Mesothelial cell of epicardium (in vitro differentiated cells): ENCODE measurements at regions not wholly inside any gene's neighbourhood (a gene's known extent, or its start where the extent isn't known, plus 50 kb on each side); places are given as distances from the start of the nearest gene placed in this dataset.

ENCODE experiments used
- DNase-seq, 2 experiments: peaks; one replicate each; pipeline ENCODE4 v3.0.0; 2021; ENCODE audit warnings: low spot score in 2 of 2; ENCODE audit not compliant: unreplicated experiment in 2 of 2
- H3K27ac Mint-ChIP-seq: 2 replicates; pipeline ENCODE4 v1.8.0; 2021; ENCODE audit warnings: mixed read lengths
- H3K27me3 Mint-ChIP-seq: 2 replicates; pipeline ENCODE4 v1.8.0; 2021; ENCODE audit warnings: low read depth, mixed read lengths
- H3K36me3 Mint-ChIP-seq: 2 replicates; pipeline ENCODE4 v1.8.0; 2021; ENCODE audit warnings: mixed read lengths
- H3K4me1 Mint-ChIP-seq: 2 replicates; pipeline ENCODE4 v1.8.0; 2021; ENCODE audit warnings: mixed read lengths
- H3K4me3 Mint-ChIP-seq: 2 replicates; pipeline ENCODE4 v1.8.0; 2021; ENCODE audit warnings: mild to moderate bottlenecking, moderate library complexity, mixed read lengths
- H3K9me3 Mint-ChIP-seq: 2 replicates; pipeline ENCODE4 v1.8.0; 2021; ENCODE audit warnings: mixed read lengths
- TF ChIP-seq, protein P1 (sequence below): fragments of 200-600 bp; sonication (generic); IDR thresholded peaks from one replicate; pipeline ENCODE4 v1.5.0; 2021; ENCODE audit warnings: antibody characterized with exemption; ENCODE audit not compliant: unreplicated experiment

DNA sequence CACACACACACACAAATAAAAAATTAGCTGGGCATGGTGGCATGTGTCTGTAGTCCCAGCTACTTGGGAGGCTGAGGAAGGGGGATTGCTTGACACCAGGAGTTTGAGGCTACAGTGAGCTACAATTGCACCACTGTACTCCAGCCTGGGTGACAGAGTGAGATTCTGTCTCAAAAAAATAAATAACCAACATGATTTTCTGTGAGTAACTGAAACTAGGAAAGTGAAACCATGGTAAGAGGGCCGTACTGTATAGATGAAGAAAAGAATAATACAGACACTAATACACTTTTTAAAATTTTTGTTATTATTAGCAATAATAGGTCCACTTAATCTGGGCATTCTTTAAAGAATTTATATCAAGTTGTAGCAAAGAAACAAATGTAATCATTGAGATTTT, 170.9 kb downstream of the HGF start:
- Mint-ChIP-seq H3K9me3 (peaks cover 12% of the 10 kb centered on the region), H3K27me3 (no peaks in the 10 kb centered on the region), H3K36me3 (peaks cover 2% of the 10 kb centered on the region), H3K4me3 (no peak overlapping the region), H3K4me1 (no peaks in the 10 kb centered on the region), H3K27ac (no peak overlapping the region)
- DNase-seq: no peak
- TF ChIP-seq, protein P1, sequence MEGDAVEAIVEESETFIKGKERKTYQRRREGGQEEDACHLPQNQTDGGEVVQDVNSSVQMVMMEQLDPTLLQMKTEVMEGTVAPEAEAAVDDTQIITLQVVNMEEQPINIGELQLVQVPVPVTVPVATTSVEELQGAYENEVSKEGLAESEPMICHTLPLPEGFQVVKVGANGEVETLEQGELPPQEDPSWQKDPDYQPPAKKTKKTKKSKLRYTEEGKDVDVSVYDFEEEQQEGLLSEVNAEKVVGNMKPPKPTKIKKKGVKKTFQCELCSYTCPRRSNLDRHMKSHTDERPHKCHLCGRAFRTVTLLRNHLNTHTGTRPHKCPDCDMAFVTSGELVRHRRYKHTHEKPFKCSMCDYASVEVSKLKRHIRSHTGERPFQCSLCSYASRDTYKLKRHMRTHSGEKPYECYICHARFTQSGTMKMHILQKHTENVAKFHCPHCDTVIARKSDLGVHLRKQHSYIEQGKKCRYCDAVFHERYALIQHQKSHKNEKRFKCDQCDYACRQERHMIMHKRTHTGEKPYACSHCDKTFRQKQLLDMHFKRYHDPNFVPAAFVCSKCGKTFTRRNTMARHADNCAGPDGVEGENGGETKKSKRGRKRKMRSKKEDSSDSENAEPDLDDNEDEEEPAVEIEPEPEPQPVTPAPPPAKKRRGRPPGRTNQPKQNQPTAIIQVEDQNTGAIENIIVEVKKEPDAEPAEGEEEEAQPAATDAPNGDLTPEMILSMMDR: no peak

DNA sequence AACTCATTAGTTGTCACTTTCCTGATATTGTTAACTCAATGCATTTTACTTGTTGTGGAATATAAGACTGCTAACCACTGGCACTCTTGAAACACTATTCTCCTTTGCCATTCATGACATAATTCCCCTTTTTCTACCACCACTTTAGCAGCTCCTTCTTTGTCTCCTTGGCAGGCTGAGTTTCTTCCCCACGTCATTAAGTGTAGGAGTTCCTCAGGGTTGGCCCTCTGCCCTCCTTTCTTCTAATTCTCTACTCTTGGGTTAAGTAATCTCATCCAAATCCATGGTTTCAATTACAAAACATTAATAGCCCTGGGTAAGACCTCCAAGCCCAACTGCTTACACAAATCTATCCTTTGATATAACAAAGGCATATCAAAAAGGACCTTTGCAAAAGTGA, 175.1 kb downstream of the HGF start:
- DNase-seq: no peak
- Mint-ChIP-seq H3K27me3 (no peaks in the 10 kb centered on the region), H3K9me3 (peaks cover 8% of the 10 kb centered on the region), H3K4me3 (no peak overlapping the region), H3K36me3 (no peaks in the 10 kb centered on the region), H3K4me1 (no peaks in the 10 kb centered on the region), H3K27ac (no peak overlapping the region)
- TF ChIP-seq, protein P1: no peak

DNA sequence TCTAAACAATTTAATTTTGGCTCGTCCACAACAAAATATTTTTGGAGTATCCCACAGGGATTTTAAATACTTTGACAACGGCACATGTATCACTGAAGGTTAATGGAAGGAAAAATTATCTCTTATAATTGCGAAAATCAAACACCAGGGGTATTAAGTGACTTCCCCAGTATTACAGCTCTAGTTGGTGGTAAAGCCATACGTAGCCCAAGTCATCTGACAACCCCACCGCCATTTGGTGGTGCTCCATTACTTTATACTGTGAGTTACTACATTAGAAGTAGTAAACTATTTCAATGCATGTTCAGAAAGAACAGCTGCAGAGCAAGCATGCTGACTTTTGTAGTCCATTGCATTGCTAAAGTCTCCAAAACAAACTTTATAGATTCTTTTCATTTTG, 179.7 kb downstream of the HGF start:
- no peak overlapping the region for H3K27ac Mint-ChIP-seq
- H3K9me3 Mint-ChIP-seq: peaks cover 8% of the 10 kb centered on the region
- TF ChIP-seq, protein P1: no peak
- no peak for DNase-seq
- no peaks in the 10 kb centered on the region for H3K4me1 Mint-ChIP-seq
- H3K4me3 Mint-ChIP-seq: no peak overlapping the region
- H3K27me3 Mint-ChIP-seq: no peaks in the 10 kb centered on the region
- no peaks in the 10 kb centered on the region for H3K36me3 Mint-ChIP-seq

DNA sequence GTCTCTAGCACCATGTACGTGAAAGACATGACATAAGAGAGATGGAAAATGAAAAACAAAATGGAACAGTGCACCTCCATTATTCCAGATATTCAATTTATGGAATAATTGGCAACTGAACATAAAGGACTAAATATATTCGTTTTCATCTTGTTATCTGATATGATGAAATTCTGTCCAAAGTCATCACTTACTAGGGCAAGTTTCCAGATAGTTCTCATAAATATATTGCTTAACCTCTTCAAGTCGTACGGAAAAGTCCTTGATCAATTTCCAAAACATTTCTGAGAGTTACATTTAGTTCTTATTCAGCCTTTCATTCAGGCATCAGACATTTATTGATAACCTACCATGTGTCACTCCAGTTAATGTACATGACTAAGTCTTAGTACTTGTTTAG, 185.2 kb downstream of the HGF start:
- H3K27ac Mint-ChIP-seq: no peak overlapping the region

DNA sequence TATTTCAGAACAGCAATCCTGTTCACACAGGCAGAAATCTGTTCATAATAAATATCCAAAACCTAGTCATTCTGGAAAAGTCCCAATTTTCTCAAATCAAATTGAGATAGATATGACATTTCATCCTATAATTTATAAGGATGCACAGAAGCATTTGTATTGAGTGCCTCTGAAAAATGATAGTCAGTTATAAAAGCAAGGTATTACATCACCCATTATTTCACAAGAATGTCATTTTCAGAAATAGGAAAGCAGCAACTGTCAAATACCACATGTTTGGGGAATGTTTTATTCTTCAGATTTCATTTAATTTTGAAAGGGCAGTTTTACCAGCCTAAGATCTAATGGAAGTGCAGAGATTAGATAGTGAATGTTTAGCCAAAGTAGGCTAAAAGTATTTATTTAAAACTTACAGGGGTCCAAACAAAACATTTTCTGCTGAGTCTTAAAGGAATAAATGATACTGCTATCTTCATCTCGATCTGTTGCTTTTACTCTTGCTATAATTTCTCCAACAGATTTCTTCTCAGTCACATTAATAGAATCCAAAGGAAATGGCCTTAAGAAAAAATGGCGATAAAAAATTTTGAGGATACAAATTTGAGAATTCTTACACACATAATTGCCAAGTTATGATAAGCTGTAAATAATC, 185.8 kb downstream of the HGF start:
- Mint-ChIP-seq H3K4me3 (no peak overlapping the region), H3K36me3 (no peaks in the 10 kb centered on the region), H3K27ac (no peak overlapping the region), H3K4me1 (no peaks in the 10 kb centered on the region), H3K27me3 (no peaks in the 10 kb centered on the region), H3K9me3 (peaks cover 8% of the 10 kb centered on the region)
- TF ChIP-seq, protein P1: no peak
- DNase-seq: no peak

More for the DNA sequence above, 185.2 kb downstream of the HGF start:
- Mint-ChIP-seq H3K9me3 (peaks cover 4% of the 10 kb centered on the region), H3K27me3 (no peaks in the 10 kb centered on the region), H3K4me1 (no peaks in the 10 kb centered on the region), H3K36me3 (no peaks in the 10 kb centered on the region), H3K4me3 (no peak overlapping the region)
- TF ChIP-seq, protein P1: no peak
- DNase-seq: no peak

DNA sequence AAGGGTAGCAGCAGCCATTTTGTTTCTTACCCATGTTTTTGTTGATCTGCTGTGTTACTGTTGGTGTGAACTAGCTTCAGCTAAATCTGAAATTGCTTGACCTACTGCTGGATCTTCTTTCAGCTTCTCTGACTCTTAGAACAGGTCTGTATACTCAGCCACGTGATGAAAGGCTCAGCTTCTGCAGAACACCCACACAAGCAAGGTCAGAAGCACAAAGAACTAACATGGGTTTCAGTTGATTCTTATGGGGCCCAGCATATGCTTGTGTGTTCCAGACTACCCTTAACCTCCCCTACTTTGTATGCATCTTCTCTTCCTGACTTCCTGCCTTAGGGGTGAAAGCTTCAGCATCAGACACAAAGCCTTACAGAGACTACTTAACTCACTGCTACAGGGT, 186.8 kb downstream of the HGF start:
- no peak for DNase-seq
- no peak overlapping the region for H3K4me3 Mint-ChIP-seq
- no peaks in the 10 kb centered on the region for H3K4me1 Mint-ChIP-seq
- TF ChIP-seq, protein P1: no peak
- H3K27ac Mint-ChIP-seq: no peak overlapping the region
- no peaks in the 10 kb centered on the region for H3K36me3 Mint-ChIP-seq
- no peaks in the 10 kb centered on the region for H3K27me3 Mint-ChIP-seq
- peaks cover 10% of the 10 kb centered on the region for H3K9me3 Mint-ChIP-seq
